ENCODE measurements at regions not wholly inside any gene's neighbourhood (a gene's known extent, or its start where the extent isn't known, plus 50 kb on each side); places are given as distances from the start of the nearest gene placed in this dataset.
"Not testable (repeated sequence)": the region's sequence is repeated elsewhere in the genome, so short reads cannot be mapped to it uniquely, and the experiment has no call there.

- no peaks in the 10 kb centered on the region for H3K9me3 ChIP-seq
- no peaks in the 10 kb centered on the region for H3K27me3 ChIP-seq
- H3K4me1 ChIP-seq: no peaks in the 10 kb centered on the region
- H3K36me3 ChIP-seq: no peaks in the 10 kb centered on the region
- no peak for DNase-seq
- TF ChIP-seq, protein P1, sequence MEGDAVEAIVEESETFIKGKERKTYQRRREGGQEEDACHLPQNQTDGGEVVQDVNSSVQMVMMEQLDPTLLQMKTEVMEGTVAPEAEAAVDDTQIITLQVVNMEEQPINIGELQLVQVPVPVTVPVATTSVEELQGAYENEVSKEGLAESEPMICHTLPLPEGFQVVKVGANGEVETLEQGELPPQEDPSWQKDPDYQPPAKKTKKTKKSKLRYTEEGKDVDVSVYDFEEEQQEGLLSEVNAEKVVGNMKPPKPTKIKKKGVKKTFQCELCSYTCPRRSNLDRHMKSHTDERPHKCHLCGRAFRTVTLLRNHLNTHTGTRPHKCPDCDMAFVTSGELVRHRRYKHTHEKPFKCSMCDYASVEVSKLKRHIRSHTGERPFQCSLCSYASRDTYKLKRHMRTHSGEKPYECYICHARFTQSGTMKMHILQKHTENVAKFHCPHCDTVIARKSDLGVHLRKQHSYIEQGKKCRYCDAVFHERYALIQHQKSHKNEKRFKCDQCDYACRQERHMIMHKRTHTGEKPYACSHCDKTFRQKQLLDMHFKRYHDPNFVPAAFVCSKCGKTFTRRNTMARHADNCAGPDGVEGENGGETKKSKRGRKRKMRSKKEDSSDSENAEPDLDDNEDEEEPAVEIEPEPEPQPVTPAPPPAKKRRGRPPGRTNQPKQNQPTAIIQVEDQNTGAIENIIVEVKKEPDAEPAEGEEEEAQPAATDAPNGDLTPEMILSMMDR (IDR thresholded peaks at IDR 0.05; ENCODE audit: low read depth, low read length): no peak
- no peak overlapping the region for H3K4me3 ChIP-seq (ENCODE audit: low read depth, low read length)
Measured at GRCh38 chr9:85487872-85488271, 253.9 kb downstream of the AGTPBP1 start.

DNA sequence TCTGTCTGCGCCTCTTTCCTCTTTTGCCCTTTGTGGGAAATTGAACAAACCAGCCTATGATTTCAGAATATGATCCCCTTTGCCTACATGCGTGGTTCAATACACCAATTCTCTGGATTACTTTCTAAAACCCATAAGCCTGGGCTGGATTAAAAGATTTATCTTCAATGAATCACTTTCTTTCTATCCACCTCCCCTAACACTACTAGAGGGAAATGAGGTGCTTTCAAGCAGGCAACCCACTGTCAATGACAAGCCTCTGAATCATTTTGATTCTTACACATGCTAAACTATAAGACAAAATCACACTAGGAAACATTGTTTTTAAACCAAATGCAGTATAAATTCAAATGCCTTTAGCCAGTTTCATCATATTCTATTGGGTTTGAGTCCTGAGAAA, 257.5 kb downstream of the AGTPBP1 start:
- H3K4me1 ChIP-seq: no peaks in the 10 kb centered on the region
- no peak for DNase-seq
- no peaks in the 10 kb centered on the region for H3K36me3 ChIP-seq
- H3K9me3 ChIP-seq: no peaks in the 10 kb centered on the region
- no peak overlapping the region for H3K4me3 ChIP-seq (ENCODE audit: low read depth, low read length)
- no peaks in the 10 kb centered on the region; the same call in 1 of the 2 replicates for H3K27me3 ChIP-seq
- TF ChIP-seq, protein P1 (IDR thresholded peaks at IDR 0.05; ENCODE audit: low read depth, low read length): no peak

GRCh38 chr9:85483208-85483607, 258.5 kb downstream of the AGTPBP1 start:
- DNase-seq: no peak

DNA sequence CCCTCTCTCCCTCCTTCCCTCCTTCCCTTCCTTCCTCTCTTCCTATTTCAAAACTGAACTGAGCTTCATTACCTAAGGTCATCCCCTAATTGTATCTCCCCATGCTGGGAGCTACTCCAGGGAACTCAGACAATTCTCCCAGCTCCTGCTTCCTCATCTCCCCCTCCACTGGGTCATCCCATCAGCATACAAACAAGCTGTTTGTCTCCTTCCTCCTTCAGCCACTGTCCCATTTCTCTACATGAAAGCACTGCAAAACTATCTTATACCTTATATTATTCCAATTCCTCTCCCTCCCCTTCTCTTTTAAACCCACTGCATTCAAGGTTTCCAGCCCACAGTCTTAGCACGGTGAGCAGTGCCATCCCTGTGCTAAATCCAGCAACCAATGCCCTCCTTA, 262.4 kb downstream of the AGTPBP1 start:
- no peak for DNase-seq
- Histone ChIP-seq H3K4me3 (ENCODE audit: low read depth, low read length) (no peak overlapping the region), H3K36me3 (no peaks in the 10 kb centered on the region), H3K4me1 (no peaks in the 10 kb centered on the region), H3K27me3 (no peaks in the 10 kb centered on the region; the same call in 1 of the 2 replicates), H3K9me3 (no peaks in the 10 kb centered on the region)
- TF ChIP-seq, protein P1 (IDR thresholded peaks at IDR 0.05; ENCODE audit: low read depth, low read length): no peak

More at GRCh38 chr9:85483208-85483607, 258.5 kb downstream of the AGTPBP1 start:
- Histone ChIP-seq H3K9me3 (no peaks in the 10 kb centered on the region), H3K27me3 (no peaks in the 10 kb centered on the region; the same call in 1 of the 2 replicates), H3K4me1 (no peaks in the 10 kb centered on the region), H3K36me3 (no peaks in the 10 kb centered on the region), H3K4me3 (ENCODE audit: low read depth, low read length) (no peak overlapping the region)
- TF ChIP-seq, protein P1 (IDR thresholded peaks at IDR 0.05; ENCODE audit: low read depth, low read length): no peak

DNA sequence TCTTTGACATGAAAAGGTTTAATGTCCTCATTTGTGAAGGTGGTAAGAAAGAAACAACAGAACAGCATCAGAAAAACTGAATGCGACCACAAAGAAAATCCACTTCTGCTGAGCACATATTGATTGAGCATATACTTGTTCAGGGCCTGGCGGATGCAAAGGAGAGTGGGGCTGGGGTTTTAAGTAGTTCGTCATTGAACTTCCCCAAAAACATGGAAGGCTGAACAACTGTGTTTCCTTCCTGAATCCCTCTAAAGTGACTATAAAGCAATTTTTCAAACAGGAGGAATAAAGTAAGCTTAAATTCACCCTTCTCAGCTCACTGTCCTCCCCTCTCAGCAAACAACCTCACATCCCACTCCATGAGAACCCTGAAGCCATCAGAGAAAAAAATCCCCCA, 262.9 kb downstream of the AGTPBP1 start:
- H3K36me3 ChIP-seq: no peaks in the 10 kb centered on the region
- H3K4me1 ChIP-seq: no peaks in the 10 kb centered on the region
- TF ChIP-seq, protein P1 (IDR thresholded peaks at IDR 0.05; ENCODE audit: low read depth, low read length): no peak
- H3K9me3 ChIP-seq: no peaks in the 10 kb centered on the region
- H3K4me3 ChIP-seq (ENCODE audit: low read depth, low read length): no peak overlapping the region
- DNase-seq: no peak
- no peaks in the 10 kb centered on the region; the same call in 1 of the 2 replicates for H3K27me3 ChIP-seq

GRCh38 chr9:85474896-85475295, 266.9 kb downstream of the AGTPBP1 start:
- H3K27me3 ChIP-seq; H3K9me3 ChIP-seq; H3K4me1 ChIP-seq; DNase-seq; H3K4me3 ChIP-seq (ENCODE audit: low read depth, low read length); H3K36me3 ChIP-seq: not testable (repeated sequence)

DNA sequence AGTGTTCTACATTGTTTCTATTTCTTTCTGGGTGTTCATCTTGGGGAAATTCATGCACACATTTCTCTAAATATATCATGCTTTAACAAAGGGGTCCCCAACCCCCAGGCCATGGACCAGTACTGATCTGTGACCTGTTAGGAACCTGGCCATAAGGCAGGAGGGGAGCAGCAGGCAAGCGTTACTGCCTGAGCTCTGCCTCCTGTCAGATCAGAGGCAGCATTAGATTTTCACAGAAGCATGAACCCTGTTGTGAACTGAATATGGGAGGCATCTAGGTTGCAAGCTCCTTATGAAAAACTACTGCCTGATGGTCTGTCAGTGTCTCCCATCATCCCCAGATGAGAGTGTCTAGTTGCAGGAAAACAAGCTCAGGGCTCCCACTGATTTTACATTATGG, 270.0 kb downstream of the AGTPBP1 start:
- Histone ChIP-seq H3K36me3 (no peaks in the 10 kb centered on the region), H3K4me1 (no peaks in the 10 kb centered on the region), H3K4me3 (ENCODE audit: low read depth, low read length) (no peak overlapping the region), H3K27me3 (no peaks in the 10 kb centered on the region), H3K9me3 (no peaks in the 10 kb centered on the region; the same call in 1 of the 2 replicates)
- DNase-seq: no peak
- TF ChIP-seq, protein P1 (IDR thresholded peaks at IDR 0.05; ENCODE audit: low read depth, low read length): no peak
